Epithelial cell of esophagus (primary cell): ENCODE measurements at regions not wholly inside any gene's neighbourhood (a gene's known extent, or its start where the extent isn't known, plus 50 kb on each side); places are given as distances from the start of the nearest gene placed in this dataset.
"Not testable (repeated sequence)": the region's sequence is repeated elsewhere in the genome, so short reads cannot be mapped to it uniquely, and the experiment has no call there.

Experiments used
- DNase-seq: peaks from one replicate; pipeline ENCODE4 v3.0.0; 2010; ENCODE audit warnings: low read depth
- H3K4me3 ChIP-seq: 2 replicates; pipeline ENCODE4 v1.5.1; 2011; ENCODE audit warnings: mild to moderate bottlenecking, low read length, control low read depth
- CTCF ChIP-seq: IDR thresholded peaks from 2 replicates; pipeline ENCODE4 v1.5.1; 2011; ENCODE audit warnings: low read depth, mild to moderate bottlenecking, low read length, control low read depth, inconsistent platforms; ENCODE audit not compliant: insufficient read depth; ENCODE audit errors: missing control alignments

GRCh38 chr5:44756097-44756496 is 52.6 kb upstream of the MRPS30 start:
- H3K4me3 ChIP-seq, DNase-seq: not testable (repeated sequence)

GRCh38 chr5:44747396-44747795 is 61.4 kb upstream of the MRPS30 start:
- TF ChIP-seq CTCF: no peak
- no peak for DNase-seq
- H3K4me3 ChIP-seq: no peak overlapping the region

GRCh38 chr5:44740660-44741059 is 68.1 kb upstream of the MRPS30 start:
- peak; percentile 8 for DNase-seq
- peak; percentile 13 for TF ChIP-seq CTCF
- no peak overlapping the region for H3K4me3 ChIP-seq

GRCh38 chr5:44729536-44729935 is 79.2 kb upstream of the MRPS30 start:
- H3K4me3 ChIP-seq: no peak overlapping the region
- DNase-seq: no peak
- TF ChIP-seq CTCF: no peak

GRCh38 chr5:44727100-44727499 is 81.6 kb upstream of the MRPS30 start:
- no peak for DNase-seq
- H3K4me3 ChIP-seq: no peak overlapping the region
- no peak for TF ChIP-seq CTCF

GRCh38 chr5:44719856-44720255 is 88.9 kb upstream of the MRPS30 start:
- DNase-seq: no peak
- H3K4me3 ChIP-seq: no peak overlapping the region
- no peak for TF ChIP-seq CTCF

GRCh38 chr5:44714871-44715561 is 93.7 kb upstream of the MRPS30 start:
- no peak for DNase-seq
- H3K4me3 ChIP-seq: no peak overlapping the region
- no peak for TF ChIP-seq CTCF
